ENCODE measurements at regions not wholly inside any gene's neighbourhood (a gene's known extent, or its start where the extent isn't known, plus 50 kb on each side); places are given as distances from the start of the nearest gene placed in this dataset.

- DNase-seq = peak in 1 of 3 donors; percentile 57
Measured at GRCh38 chr5:152337484-152337883, 67.6 kb downstream of the NMUR2 start.

GRCh38 chr5:152335461-152335860, 69.6 kb downstream of the NMUR2 start:
- DNase-seq = no peak

- DNase-seq = peak in 1 of 3 donors; percentile 40
Measured at GRCh38 chr5:152332716-152333460, 72.2 kb downstream of the NMUR2 start.

- DNase-seq = no peak
Measured at GRCh38 chr5:152331718-152332117, 73.4 kb downstream of the NMUR2 start.

- DNase-seq = no peak
Measured at GRCh38 chr5:152331006-152331405, 74.1 kb downstream of the NMUR2 start.

- no peak for DNase-seq
Measured at GRCh38 chr5:152329761-152330283, 75.3 kb downstream of the NMUR2 start.

GRCh38 chr5:152329207-152329606, 75.9 kb downstream of the NMUR2 start:
- DNase-seq = no peak

- no peak for DNase-seq
Measured at GRCh38 chr5:152315942-152316341, 89.1 kb downstream of the NMUR2 start.

- DNase-seq = no peak
Measured at GRCh38 chr5:152314196-152314829, 90.8 kb downstream of the NMUR2 start.

- no peak for DNase-seq
Measured at GRCh38 chr5:152309926-152310450, 95.1 kb downstream of the NMUR2 start.

- DNase-seq = no peak
Measured at GRCh38 chr5:152306386-152306785, 98.7 kb downstream of the NMUR2 start.

- no peak for DNase-seq
Measured at GRCh38 chr5:152305525-152305924, 99.6 kb downstream of the NMUR2 start.

GRCh38 chr5:152303841-152304240, 101.2 kb downstream of the NMUR2 start:
- no peak for DNase-seq

GRCh38 chr5:152297866-152298265, 107.2 kb downstream of the NMUR2 start:
- DNase-seq = no peak

GRCh38 chr5:152293189-152293588, 111.9 kb downstream of the NMUR2 start:
- no peak for DNase-seq

- no peak for DNase-seq
Measured at GRCh38 chr5:152290181-152290580, 114.9 kb downstream of the NMUR2 start.

GRCh38 chr5:152288917-152289595, 116.0 kb downstream of the NMUR2 start:
- DNase-seq = peak in 2 of 3 donors; percentile 11 to 48

GRCh38 chr5:152288499-152288898, 116.6 kb downstream of the NMUR2 start:
- DNase-seq = peak; percentile 14 to 37 (median 20)

- no peak for DNase-seq
Measured at GRCh38 chr5:152285764-152286163, 119.3 kb downstream of the NMUR2 start.

- peak; percentile 10 to 53 (median 17) for DNase-seq
Measured at GRCh38 chr5:152282331-152282730, 122.7 kb downstream of the NMUR2 start.

GRCh38 chr5:152277936-152278335, 127.1 kb downstream of the NMUR2 start:
- DNase-seq = no peak

GRCh38 chr5:152274224-152274623, 130.9 kb downstream of the NMUR2 start:
- DNase-seq = peak; percentile 17 to 55 (median 39)
